ENCODE measurements at regions not wholly inside any gene's neighbourhood (a gene's known extent, or its start where the extent isn't known, plus 50 kb on each side); places are given as distances from the start of the nearest gene placed in this dataset.

DNA sequence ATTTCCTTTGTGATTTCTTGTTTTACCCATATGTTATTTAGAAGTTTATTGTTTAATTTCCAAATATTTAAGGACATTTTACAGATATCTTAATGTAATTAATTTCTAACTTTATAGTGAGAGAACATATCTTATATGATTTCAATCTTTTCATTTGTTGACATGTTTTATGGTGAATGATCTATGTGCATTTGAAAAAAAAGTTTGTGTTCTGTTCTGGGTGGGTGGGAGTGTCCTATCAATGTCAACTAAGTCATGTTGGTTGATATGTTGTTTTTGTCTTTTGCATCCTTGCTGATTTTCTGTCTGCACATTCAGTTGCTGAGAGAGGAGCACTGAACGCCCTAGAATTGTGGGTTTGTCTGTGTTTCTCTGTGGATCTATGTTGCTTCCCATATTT is 50.3 kb upstream of the CBFA2T3 start:
- DNase-seq (ENCODE audit: low read depth in 1 of 2, low spot score in 1 of 2): no peak

DNA sequence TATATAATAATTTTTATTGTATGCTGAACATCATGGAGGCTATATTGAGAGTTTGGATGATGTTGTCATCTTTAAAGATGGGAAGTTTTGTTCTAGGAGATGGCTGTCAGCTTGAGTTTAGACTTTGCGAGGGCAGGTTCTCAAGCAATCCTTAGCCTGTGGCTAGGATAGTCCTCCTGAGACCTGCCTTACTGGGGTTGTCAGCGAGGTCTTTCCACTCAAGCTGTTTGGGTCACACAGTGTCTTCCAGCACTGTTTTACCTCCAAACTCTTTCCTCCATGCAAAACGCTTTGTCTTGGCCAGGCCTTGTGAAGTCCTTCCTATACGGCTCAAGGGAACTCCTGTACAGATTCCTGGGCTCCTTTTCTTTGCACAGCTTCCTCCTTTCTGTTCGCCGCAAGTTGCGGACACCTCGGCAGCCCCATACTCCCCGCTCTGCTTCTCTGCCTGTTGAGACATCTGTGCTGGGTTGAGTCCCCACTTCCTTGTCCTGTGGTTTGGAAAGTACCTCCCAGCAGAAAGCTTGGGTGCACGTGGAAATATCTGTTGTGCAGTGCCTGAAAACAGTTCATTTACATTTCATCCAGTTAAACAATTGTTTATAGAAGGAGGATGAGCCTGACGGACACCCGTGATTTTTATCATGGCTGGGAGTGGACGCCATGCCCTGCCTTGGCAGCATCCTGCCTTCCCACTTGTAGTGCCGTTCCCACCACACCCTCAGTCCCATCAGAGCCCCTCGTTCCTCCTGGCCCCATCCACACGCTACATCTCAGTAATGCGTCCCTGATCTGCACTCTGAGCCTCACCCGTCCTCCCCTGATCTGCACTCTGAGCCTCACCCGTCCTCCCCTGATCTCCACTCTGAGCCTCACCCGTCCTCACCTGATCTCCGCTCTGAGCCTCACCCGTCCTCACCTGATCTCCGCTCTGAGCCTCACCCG is 55.0 kb upstream of the CBFA2T3 start:
- DNase-seq (ENCODE audit: low read depth in 1 of 2, low spot score in 1 of 2): peak in 1 of 2 donors; percentile 42

DNA sequence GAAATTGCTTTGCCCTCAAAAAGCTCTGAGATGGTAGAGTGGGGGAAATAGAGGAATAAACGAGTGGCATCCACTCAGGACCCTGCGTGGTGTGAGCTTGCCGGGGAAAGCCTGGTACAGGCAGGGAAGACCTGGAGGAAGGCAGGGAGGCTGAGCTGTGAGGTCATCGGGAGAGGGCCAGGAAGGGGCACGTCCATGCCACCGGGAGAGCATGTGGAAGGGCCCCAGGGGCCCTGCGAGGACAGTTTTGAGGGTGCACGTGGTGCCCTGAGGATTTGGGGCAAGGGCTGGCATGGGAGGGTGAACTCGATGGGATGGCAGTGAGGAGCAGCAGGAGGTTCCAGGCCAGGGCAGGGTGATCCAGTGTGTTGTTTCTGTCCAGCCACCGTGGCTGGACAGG is 56.3 kb upstream of the CBFA2T3 start:
- DNase-seq (ENCODE audit: low read depth in 1 of 2, low spot score in 1 of 2): no peak

DNA sequence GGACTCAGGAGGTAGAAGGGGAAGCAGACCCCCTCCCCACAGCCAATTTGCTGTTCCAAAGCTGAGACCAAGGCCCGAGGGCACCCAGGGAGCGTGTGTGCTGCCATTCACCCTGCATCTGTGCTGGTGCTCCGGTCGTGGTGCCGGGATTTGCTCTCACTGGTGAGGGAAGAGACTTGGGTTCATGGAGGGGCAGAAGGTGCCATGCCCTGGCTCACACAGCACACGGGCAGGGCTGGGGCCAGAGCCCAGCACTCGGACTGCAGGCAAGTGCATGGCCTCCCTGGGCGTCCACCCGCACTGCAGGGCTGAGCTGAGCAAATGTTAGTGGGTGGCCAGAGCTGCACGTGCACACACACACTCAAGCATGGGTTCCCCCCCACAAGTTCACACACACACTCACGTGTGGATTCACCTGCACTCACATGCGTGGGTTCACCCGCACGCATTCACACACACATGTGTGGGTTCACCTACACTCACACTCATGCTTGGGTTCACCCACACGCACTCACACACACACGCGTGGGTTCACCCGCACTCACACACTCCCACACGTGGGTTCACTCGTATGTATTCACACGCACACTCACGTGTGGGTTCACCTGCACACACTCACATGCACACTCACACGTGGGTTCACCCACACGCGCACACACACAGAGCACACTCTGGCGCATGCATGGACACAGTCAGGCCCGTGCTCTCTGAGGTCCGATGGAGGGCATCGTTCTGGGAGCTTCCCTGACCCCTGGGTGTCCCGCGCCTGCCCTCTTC is 57.0 kb upstream of the CBFA2T3 start:
- no peak for DNase-seq (ENCODE audit: low read depth in 1 of 2, low spot score in 1 of 2)

DNA sequence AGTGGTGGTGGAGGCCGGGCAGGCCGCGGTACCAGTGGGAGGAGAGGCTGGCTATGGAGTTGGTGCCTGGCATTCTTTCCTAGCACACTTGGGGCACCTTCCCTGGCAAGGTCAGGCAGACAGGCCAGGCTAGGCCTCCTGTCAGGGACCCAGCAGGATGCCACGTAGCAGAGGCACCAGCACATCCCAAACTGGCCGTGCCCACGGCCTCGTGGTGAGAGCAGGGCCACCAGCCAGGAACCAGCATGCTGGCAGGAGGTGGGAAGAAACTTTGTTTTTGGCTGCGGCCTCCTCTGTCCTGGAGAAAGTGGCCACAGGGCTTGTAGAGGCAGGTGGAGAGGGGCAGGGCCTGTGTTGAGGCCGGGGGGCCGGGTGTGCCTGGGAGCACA is 57.6 kb upstream of the CBFA2T3 start:
- DNase-seq (ENCODE audit: low read depth in 1 of 2, low spot score in 1 of 2): no peak

DNA sequence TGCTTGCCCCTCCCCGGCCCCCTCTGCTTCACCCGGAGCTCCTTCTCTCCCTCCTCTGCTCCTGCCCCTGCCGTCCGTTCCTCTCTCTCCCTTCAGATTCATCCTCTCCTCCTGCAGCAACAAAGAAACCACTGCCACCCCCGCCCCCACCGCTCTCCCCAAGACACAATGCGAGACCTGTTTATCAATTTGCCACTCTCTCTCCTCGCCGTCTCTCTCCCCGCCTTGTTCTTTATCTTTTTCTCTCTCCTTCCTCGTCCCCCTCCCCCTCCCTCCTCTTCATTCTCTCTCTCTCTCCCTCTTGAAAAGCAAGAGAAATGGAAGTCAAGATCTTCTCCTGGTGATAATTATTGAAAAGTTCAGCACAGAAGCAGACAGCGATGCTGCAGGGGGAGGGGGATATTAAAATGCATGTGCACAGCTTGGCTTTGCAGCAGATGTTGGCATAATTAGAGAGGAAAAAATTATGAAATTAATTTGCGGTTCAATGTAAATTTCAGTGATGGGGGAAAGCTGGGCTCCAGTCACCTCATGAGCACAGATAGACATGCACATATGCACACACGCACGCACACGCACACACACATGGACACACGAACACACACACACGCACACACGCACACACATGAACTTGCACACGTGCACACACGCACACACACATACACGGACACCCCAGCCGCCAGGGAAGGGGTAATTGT is 58.1 kb upstream of the CBFA2T3 start:
- no peak for DNase-seq (ENCODE audit: low read depth in 1 of 2, low spot score in 1 of 2)

DNA sequence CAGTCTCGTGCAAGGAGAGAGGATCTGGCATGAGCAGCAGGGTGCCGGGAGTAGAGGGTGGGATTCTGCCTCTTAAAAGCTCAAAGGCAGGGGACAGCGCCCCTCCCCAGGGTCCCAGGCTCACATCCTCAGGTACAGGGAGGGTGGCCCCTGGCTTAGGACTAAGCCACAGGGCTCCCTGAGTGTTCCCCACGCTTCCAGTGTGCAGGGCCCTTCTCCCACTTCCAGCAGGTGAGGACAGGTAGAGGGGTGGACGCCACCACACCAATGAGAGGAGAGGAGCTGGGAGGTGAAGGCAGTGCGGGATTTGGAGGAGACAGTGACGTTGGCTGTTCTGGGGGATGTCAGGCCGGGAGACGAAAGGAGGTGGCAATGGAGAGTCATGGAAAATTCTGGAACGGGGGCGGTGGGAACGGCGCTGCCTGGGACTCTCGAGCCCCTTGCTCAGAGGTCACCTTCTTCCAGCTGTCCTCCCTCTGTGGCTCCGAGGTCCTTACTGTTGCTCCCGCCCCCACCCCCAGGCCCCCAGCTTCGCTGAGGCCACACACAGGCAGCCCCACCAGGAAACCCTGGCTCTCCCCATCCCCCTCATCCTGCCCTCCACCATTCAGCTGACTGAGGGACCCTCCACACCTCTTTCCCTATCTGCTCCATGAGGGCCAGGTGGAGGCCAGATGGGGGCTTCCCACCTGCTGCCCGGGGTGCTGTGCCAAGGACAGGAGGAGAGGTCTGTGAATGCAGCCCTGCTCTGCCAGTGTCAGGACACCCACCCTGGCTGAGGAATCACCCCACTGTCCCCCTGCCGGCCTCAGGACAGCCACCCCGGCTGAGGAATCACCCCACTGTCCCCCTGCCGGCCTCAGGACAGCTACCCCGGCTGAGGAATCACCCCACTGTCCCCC is 57.7 kb upstream of the ACSF3 start:
- no peak for DNase-seq (ENCODE audit: low read depth in 1 of 2, low spot score in 1 of 2)

DNA sequence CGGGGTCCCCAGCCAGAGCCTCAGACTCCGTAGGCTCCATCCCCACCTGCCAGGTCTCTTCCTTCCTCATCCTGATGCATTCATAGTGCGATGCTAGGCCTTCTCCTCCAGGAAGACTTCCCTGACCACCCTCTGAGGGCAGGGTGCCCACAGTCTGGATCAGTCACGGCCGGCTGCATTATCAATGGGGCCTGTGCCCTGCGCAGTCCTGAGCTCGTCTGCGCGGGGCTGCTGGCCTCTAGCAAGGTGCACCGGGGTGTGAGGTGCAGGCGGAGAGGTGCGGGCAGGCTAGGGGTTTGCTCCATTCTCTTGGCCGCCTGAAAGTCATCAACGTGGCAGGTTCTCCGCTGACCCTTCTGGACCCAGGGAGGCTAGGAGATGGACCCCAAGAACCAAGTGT is 56.9 kb upstream of the ACSF3 start:
- no peak for DNase-seq (ENCODE audit: low read depth in 1 of 2, low spot score in 1 of 2)

DNA sequence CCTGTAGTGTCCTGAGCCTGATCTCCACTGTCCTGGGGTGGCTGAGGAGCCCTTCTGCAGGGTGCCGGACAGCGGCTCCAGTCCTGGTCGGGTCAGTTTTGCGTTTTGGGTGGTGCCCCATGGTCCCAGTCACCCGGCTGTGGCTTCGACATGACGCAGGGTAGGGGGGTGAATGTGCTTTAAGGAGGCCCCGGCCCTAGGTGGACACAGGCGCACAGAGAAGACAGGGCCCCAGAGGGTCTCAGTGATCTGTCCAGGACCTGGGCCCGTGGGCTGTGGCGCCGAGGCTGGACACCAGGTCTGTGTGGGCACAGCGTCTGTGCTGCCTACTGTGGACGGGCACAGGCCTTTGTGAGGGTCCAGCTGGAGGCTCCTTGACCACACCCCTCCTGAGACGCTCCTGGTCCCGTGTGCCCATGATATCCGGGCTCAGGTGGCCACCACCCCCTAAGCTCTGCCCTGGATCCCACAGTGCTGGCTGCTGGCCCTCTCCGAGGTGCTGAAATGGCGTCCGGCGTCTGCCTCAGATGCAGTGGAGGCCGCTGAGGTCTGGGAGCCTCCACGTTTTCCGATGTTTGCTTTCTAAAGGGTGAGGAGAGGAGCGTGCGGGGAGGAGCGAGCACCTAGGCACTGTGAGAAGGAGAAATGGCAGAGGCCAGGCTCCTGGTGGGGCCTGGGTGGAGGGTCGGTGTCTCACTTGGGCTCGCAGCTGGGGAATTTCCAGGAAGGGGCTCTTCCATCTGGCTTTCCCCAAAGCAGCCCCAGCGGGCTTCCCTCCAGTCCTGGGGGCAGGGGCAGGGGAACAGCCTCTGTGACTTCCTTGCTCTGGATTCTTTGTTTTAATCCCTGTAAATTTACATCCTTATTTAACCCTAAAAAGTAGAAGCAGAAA is 56.1 kb upstream of the ACSF3 start:
- DNase-seq (ENCODE audit: low read depth in 1 of 2, low spot score in 1 of 2): peak in 1 of 2 donors; percentile 15

DNA sequence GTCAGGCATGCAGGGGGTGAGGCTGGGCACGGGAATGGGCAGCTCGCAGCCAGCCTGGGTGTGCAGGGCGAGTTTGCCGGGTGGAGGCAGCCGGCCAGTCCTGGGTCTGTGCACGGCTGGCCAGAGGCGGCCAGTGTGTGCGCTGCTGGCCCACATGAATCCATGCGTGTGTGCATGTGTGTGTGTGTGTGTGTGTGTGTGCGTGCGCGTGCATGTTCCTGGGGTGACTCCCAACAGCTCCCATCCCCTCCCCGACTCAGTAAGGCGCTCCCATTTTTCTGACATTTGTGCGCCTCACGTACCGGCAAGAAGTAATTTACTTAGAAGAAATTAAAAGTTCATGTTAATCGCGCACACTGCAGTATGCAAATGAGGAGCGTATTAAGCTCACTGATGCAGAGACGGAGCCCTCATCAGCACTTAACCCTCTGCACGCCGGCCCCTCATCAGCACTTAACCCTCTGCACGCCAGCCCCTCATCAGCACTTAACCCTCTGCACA is 55.4 kb upstream of the ACSF3 start:
- DNase-seq (ENCODE audit: low read depth in 1 of 2, low spot score in 1 of 2): no peak

DNA sequence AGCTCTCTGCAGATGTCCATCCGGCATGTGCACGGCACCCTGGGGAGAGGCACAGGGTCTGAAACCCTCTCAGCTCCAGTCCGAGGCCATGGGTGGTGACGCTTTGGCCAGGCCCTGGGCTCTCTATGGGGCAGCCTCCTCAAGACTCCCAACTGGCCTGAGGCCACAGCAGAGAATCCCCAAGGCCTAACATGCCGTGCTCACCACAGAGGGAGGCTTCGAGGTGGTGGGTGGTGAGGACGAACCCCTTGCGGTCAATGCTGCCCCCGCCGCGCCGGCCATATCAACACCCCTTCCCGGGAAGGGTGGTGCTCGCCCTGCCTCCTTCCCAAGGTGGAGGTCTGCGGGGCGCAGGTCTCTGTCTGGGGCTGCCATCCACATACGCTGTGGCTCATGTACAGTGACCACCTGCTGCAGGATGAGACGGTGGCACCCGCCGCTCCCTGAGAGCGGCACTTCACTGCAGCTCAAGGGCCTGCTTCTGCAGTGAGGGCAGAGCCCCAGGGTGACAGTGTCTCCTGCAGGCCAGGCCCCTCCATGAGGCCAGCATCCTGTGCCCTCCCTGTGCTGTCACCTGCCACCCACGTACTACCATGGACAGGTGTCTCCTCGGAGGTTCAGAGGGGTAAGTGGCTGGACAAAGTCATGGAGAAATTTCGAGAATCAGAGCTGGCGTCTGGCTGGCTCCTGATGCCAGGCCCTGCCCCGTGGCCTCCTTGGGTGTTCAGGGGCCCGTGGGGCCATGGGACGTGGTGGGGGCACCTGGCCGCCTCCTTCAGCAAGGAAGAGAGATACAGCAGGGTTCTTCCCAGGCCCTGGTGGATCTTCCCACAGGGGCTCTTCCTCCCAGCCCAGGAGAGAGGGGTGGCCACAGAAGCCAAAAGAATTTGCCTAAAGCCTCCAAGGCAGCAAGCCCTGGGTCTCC is 54.6 kb upstream of the ACSF3 start:
- no peak for DNase-seq (ENCODE audit: low read depth in 1 of 2, low spot score in 1 of 2)

DNA sequence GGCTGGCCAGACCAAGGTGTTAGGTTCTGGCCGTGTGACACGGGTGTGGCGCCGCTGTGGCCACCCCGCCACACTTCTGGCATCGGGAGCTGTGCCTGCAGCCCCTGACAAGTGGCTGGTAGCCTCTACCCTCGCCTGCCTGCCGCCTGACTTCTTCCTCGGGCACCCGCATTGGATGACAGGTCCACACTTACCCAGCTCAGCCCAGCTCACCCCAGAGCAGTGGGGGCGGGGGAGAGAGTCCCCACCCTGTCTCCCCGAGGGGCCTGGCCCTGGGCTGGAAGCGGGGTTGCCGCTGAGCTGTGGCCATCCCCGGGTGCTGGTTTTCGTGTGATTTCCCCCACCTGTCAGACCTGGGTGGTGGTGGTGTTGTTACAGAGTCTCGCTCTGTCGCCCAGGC is 53.9 kb upstream of the ACSF3 start:
- no peak for DNase-seq (ENCODE audit: low read depth in 1 of 2, low spot score in 1 of 2)

DNA sequence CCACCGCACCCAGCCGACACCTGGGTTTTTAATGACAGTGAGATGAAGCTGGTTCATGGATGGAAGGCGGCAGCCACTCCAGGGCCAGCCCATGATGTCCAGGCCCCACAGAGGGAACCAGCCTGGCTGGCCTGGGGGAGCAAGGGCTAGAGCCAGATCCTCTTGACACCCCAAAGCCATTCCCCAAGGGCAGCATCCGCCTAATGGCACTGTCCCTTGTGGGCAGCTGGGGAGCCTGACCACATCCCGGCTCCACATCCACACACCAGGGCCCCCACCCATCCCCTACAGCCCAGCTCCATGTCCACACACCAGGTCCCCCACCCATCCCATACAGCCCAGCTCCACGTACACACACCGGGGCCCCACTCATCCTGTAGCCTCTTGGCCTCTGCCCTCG is 53.3 kb upstream of the ACSF3 start:
- no peak for DNase-seq (ENCODE audit: low read depth in 1 of 2, low spot score in 1 of 2)

DNA sequence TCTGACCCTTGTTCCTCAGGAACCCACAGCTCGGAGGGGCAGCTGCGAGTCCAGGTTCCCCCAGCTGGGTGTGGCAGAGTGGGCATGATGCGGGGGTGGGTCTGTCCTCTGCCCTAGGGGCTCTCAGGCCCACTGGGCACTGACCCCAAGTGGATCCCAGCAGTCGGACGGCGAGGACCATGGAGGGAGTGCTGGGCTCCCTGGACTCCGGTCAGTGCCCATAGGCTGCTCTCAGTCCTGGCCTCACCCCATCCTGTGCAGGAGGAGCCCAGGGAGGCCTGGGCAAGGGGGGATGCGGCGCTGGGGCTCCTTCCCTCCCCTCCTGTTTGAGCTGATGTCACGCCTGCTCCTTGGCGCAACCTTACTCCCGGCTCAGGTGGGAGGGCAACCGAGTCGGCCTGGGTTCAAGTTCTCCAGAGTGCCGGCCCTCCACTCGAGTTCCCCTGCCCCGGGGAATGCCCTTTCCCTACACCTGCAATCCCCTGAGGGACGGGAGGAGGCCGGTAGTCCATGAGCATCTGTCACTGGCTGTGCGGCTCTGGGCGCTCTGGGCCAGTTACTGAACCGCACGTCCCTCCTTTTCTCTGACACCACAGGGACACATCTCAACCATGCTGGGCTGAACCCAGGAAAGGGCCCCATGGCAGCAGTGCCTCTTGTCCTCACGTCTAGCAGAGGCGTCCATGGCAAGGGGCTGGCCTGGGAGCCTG is 52.6 kb upstream of the ACSF3 start:
- DNase-seq (ENCODE audit: low read depth in 1 of 2, low spot score in 1 of 2): no peak

DNA sequence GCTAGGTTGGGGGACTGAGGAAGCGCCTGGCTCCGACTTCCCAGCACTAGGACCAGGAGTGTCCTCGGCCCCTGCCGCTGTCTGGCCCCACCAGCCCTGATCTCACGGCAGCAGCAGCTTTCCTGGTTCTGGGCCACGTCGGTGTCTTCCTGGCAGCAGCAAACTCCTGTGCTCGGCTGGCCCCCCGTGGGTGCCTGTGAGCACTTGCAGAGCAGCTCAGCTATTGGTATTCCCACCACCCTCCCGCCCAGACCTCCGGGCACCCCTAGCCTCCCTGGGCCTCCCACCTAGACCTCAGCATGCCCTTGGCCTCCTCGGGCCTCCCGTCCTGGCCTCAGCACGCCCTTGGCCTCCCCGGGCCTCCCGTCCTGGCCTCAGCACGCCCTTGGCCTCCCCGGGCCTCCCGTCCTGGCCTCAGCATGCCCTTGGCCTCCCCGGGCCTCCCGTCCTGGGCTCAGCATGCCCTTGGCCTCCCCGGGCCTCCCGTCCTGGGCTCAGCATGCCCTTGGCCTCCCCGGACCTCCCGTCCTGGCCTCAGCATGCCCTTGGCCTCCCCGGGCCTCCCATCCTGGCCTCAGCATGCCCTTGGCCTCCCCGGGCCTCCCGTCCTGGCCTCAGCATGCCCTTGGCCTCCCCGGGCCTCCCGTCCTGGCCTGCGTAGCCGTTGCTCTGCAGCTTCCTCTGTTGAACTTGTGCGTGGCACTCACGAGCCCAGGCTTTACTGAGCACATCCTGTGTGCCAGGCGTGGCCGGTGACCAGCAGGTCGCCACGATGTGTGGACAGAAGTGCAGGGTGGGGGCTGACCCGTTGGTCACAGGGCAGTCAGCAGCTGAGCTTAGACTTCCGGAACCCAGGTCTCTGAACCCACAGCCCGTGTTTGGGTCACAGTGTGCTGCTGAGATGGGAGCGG is 51.8 kb upstream of the ACSF3 start:
- DNase-seq (ENCODE audit: low read depth in 1 of 2, low spot score in 1 of 2): no peak

DNA sequence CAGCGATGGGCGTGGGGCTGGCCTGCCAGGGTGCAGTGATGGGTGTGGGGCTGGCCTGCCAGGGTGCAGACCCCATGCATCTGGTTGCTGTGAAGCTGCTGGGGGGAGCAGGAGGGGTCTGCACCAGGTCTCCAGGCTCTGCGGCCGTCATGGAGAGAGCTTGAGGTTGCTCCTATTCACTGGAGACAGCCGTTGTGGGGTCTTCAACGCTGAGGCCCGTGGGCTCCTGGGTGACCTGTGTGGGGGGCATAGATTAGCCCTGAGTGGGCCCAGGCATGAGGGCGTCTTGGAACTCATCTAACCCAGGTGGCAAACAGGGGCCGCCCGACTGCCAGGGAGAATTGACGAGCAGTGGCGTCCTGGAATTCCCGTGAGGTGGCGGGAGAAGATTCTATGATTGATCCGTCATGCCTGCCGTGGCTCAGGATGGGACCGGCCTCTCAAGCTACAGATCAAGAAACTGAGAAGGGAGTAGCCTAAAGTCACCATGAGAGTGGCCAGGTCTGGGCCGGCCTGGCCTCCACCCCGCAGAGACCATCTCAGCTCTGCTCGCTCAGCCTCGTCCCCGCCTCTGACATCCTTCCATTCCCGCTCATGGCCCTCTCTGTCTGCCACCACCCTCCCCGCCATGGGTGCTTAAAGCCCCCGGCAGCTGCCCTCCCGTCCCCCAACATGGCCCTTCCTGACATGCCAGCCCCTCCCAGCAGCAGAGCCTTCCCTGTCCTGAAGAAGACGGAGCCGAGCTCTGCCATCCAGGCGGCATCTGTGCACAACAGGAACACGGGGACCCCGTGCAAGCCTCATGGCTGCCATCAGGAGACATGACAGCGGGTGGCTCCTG is 50.7 kb upstream of the ACSF3 start:
- DNase-seq (ENCODE audit: low read depth in 1 of 2, low spot score in 1 of 2): no peak
